GM19372 (cell line): ENCODE measurements at regions not wholly inside any gene's neighbourhood (a gene's known extent, or its start where the extent isn't known, plus 50 kb on each side); places are given as distances from the start of the nearest gene placed in this dataset.

Experiments
- ATAC-seq: cut with Tn5 transposase; IDR thresholded peaks from one replicate; pipeline ENCODE4 v1.9.1; 2021; ENCODE audit warnings: mild to moderate bottlenecking, low read depth, moderate library complexity; ENCODE audit not compliant: unreplicated experiment

DNA sequence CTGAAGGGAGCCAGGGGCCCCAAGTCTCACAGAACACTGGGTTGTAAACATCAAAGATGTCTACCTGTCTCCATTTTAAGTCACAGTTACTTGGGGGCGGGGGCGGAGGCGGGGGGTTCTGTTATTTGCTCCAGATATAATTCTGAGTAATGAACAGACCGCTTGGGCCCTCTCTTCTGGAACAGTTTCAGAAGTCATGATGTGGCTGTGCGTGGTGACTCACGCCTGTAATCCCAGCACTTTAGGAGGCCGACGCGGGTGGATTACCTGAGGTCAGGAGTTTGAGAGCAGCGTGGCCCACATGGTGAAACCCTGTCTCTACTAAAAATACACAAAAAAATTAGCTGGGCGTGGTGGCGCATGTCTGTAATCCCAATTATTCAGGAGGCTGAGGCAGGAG, 157.9 kb upstream of the APCDD1 start:
- no peak for ATAC-seq

DNA sequence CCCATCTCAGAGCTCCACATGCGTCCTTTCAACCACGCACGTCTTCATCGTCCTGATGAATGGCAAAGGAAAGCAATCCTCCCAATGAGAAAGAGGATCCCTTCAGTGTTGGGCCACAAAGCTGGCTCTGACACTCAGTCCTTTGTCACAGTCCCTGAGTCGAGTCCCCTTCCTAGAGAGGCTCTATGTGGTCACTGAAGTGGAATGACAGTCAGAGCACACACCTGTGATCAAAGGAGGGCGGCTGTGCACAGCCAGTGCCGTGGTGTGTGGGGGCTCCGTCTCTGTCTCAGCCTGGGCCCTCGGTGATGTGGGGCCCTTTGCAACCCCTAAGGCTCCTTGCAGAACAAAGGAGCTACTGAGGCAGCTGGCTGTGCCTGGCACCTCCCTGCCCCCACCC, 157.3 kb upstream of the APCDD1 start:
- no peak for ATAC-seq

DNA sequence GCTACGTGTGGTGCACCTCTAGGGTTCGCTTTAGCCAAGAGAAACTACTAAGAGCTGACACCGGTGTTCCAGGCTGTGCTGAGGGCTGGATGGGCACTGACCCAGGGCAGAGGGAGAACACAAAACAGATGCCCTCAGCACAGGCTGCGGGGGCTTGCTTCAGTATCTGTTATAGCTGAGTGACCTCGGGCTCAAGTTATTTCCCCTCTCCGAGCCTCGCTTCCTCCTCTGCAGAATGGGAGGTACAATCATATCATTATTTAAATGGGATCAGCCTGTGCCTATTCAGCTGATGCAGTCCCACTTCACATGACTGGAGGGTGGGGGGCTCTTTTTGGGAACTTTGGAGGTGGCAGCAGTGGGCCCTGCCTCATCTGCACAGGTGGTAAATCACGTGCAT, 156.1 kb upstream of the APCDD1 start:
- no peak for ATAC-seq

DNA sequence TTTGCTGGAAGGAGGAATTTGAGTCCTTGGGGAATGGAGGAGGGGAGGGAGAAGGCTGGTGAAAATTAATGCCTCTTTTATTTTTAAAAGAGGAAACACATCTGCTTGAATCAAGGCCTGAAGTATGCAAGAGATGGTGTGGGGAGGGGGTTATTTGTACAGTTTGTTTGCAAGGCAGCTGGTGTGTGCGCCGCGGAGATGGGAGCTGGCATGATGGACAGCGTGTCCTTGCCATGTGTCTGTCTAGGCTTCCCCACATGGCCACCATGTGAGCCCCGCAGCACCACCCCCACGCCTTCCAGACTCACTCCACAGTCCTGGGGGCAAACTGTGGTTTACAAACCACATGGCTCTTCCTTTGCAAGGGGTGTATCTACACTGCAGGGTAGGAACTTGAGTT, 154.8 kb upstream of the APCDD1 start:
- no peak for ATAC-seq

DNA sequence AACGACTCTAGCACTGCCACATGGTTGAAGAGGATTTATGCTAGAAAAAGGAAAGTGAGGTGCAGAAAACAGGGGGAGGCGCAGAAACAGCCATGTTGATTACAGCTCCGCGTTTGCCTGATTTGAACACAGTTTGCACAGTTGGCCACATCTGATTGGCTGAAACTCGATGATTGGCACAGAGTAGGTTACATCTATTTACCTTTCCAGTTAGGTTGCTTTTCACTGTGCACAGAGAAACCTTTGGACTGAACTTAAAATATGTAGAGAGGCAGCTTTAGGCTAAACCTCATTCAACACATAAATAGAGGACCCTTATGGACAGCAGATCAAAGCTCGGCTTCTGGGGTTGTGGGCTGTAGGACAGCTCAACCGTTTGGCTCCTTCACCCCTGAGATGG, 153.7 kb upstream of the APCDD1 start:
- no peak for ATAC-seq

DNA sequence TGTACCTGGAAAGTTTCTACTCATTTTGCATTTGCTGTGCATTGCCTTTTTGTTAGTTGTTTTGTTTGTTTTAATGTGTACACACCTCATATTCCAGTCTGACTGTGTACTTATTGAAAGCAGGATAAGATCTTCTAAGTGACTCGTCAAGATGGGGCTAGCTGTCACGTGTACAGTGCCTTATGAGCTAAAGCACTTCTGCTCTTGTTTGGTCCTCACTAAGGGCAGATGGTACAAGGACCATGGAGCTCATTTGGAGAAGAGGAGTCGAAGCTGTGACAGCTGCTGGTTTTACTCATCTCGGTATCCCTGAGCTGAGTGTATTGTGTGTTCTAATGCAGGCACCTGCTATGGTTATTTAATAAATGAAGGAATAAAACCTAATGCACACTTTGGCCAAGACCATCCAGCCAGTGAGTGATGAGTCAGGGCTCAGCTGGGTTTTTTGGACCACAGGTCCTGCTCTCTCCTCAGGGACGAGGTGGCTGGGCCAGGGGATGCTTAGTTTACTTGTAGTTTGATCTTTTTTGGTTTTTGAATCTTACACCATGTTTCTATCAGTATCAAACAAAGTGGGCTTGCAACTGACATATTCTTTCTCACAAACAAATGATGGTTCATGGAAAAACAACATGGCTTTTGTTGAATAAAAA, 152.5 kb upstream of the APCDD1 start:
- no peak for ATAC-seq

DNA sequence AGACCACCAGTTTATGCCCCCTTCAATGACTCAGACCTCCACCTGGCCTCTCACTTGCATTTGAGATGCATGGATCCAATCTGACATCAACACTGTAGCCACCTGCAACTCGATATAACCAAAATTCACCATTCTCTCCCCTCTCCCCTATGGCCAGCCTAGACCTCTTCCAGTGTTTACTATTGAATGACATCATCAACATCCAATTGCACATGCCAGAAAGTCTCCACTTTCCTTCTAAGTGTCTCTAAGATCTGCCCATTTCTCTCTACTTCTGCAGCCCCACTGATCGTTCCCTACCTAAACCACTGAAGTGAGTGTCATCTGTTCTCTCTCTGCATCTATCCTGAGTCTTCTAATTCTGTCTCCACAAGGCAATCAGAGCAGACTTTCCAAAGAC, 151.3 kb upstream of the APCDD1 start:
- no peak for ATAC-seq

DNA sequence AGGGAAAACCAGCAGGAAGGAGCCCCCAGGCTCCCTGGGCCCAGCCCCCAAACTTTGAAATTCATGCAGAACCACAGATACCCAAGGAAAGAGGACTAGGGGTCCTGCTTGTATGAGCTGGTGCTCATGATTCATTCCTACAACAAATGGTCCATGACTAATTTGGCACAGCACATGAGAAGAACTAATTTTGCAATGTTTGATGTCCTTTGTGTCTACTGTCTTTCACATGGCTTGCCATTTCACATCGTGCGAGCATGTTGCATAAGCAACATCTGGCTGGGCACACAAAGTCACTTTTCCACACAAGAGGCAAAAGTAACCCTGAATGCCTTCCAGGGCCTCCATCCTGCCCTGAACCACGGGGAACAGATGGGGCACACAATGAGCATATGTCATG, 149.6 kb upstream of the APCDD1 start:
- ATAC-seq, result no peak

DNA sequence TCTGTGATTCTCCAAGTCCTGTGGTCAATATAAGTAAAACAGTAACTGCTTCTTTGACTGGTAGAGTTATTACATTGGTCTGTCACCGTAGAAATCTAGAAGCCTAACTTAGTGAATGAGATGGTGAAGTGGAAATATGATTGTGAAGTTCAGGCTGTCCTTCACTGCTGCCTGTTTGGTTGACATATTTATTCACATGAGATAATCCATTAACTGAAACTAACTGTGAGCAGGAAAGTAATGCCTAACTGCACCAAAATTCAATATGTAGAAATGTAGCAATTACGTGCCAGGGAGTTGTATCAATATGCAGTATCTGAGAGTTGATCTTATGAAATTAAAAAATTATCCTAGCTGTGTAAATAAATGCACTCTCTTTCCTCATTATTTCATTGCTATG, 147.7 kb upstream of the APCDD1 start:
- ATAC-seq, result no peak

DNA sequence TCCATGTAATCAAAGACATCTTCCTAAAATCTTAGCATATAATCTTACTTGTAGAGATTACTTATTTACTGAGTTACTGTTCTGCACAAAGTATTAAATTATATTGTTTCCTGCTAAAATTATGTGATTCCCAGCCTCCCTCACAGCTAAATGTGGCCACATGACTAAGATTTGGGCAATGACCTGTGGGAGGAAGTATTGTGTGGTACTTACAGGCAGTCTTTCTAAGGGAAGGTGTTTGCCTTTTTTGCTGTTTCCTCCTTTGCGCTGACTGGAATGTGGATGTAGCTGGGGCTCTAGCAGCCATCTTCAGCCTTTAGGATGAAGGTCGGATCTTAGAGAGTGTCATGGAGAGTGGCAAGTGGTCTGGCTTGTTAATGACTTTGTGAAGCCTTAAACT, 146.3 kb upstream of the APCDD1 start:
- ATAC-seq, result no peak

DNA sequence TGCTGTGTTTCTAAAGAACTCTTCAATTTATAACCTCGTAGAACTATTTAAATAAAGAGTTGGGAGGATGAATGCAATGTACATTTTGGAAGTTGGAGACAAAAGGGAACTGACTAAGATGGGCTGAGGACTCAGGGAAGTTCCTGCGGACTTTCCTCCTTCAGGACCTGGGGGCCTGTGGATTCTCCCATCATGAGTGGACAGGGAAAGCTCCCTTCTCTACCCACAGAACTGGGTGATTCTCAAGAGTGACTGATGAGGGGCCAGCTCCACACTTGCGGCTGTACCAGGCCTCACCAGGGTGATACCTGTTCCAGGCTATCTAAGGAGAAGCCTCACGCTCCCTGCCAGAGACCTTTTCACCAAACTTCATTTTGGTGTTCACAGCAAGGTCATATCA, 143.8 kb upstream of the APCDD1 start:
- ATAC-seq, result no peak

DNA sequence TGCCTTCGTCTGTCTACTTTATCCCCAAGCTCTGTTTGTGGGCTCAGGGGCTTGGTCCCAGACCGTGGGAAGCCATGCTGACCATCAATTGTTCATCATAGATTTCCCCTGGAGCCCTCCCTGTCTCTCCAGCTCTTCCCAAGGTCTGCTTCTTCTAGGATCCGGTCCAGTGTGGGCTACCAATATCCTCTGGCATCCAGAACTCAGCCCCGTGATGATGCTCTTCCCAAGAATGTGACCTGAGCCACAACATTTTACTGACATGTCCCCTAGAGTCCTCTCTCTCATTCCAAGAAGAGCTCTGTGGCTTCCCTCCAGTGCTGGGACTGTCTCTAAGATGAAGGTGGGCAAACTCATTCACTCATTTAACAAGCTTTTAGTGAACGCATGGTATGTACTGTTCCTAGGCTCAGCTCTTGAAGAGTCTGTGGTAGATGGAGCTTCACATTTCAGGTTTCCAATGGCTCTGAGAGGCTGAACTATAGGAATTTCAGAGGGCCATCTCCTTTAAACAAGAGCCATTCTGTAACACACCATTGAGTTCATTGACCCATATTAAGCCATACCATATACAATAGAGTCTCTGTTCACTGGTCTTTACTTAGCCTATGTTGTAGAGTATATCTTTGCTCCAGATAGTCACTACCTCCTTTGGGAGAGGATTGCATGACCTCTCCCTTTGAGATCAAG, 142.0 kb upstream of the APCDD1 start:
- no peak for ATAC-seq

DNA sequence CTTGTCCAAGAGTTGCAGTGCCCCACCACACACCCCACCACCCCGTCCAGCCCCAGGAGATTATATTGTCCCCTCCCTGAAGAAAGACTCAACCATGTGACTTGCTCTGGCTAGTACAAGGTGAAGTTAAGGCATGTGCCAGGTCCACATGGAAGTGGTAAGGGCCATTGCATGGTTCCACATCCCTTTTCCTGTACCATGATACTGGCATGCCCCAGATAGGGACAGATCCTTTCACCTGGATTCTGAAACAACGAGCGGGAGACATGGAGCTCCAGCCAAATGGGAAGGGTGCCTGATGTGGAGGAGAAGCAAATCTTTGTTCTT, 141.5 kb upstream of the APCDD1 start:
- no peak for ATAC-seq

DNA sequence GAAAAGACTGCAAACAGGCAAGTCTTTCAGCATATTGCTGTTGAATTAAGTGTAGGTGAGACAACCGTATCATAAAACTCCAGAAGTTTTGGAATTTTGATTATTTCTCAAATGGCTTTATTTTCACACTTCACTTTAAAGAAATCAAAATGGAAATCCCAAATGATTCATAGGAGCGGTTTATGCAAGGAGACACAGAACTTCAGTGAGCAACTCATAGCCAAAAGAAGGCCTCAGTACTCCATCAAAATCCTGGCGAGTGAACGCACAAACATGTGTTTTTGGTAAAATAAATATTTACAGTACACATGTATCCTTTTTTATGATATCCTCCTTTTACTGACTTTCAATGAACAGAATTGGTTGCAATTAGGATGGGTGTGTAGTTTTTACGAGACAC, 140.4 kb upstream of the APCDD1 start:
- ATAC-seq, result no peak

DNA sequence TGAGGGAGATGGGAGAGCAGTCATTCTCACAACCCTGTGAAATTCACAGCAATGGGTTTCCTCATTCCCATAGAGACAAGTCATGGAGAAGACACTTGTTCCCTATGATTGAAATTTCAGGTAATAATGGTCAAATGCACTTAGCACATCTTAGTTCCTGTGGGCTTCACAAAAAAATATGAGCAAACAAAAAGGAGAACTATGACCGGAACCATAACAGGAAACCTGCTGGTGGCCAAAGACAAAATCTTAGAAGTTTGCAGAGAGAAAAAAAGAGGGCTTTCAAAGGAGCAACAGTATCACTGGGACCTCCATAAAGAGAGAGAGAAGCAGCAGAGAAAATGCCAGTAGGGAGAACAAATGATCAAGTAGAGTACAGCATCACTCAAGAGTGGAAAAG, 138.9 kb upstream of the APCDD1 start:
- no peak for ATAC-seq

DNA sequence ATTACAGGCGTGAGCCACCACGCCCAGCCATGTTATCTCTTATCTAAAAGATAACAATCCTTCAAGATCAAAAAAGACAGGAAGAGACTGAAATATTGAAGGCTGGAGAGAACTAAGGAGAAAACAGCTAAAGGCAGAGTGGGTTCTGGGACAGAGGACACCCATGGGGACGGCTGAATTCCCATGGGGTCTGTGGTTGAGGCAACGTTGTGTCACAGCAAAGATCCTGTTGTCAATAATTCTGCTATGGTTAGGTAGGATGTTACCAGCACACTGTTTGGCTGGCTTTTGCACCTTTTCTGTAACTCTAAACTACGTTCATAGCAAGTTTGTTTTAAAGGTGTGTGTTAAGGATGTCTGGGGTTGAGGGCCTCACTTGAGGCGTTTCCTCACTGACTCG, 137.7 kb upstream of the APCDD1 start:
- ATAC-seq, result no peak

DNA sequence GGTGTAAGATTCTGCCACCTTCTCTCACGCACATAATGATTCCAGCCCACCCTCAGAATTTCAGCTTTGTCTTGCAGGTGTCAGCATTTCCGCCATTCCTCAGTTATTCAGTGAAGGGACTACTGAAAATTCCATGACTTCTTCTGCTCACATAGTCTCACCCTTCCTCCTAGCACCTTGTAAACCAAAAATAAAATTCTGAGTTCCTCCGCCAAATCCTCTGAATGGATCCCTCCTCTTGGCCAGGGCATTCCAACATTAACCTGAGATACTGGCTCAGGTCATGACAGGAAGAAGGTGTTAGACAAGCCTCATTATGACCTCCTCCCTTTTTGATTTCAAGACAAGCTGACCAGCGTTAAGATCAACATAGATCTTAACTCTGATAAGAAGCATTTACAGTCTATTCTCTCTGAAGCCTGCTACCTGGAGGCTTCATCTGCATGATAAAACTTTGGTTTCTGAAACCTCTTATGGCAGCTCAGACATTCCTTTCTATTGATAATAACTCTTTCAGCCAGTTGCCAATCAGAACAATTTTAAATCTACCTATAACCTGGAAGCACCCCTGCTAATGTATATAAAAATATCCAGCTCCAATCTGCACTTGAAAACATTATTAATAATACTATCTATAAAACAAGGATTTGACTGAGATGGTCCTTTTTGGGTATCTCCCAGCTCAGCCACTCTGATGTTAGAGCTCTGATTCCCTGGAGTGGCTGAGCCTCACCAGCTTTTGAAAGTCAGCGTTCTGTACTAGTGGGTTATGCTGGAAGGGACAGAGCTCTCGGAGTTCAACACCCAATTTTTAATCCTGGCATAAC, 136.4 kb upstream of the APCDD1 start:
- no peak for ATAC-seq

DNA sequence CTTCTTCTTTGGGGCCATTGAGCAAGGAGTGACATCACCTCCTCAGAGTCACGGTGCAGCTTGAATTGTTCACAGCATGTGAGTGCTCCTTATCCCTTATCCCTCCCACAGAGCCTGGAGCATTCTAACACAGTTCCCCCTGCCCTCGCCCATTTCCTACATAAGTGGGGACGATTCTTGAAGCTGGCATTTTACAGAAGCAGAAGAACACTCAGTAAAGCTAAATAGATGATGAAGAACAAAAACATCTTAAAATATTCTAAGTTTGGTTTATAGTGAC, 135.8 kb upstream of the APCDD1 start:
- no peak for ATAC-seq

DNA sequence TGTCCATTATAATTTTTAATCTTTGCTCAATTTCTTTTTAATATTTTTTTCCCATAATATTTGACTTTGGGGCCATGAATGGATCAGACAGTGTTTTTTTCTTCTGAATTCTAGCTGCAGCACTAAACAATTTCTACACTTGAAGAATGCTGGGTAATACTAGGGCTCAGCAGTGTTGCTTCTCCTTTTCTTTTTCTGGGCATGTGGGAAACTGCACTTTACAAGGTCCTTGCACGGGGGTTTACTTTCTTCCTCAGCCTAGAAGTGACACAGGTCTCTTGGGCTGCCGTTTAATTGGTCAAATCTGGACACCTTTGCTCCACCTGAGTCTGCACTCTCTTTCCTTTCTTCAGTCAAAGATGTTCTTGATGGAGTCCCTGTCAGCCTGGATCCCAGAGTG, 135.4 kb upstream of the APCDD1 start:
- no peak for ATAC-seq

DNA sequence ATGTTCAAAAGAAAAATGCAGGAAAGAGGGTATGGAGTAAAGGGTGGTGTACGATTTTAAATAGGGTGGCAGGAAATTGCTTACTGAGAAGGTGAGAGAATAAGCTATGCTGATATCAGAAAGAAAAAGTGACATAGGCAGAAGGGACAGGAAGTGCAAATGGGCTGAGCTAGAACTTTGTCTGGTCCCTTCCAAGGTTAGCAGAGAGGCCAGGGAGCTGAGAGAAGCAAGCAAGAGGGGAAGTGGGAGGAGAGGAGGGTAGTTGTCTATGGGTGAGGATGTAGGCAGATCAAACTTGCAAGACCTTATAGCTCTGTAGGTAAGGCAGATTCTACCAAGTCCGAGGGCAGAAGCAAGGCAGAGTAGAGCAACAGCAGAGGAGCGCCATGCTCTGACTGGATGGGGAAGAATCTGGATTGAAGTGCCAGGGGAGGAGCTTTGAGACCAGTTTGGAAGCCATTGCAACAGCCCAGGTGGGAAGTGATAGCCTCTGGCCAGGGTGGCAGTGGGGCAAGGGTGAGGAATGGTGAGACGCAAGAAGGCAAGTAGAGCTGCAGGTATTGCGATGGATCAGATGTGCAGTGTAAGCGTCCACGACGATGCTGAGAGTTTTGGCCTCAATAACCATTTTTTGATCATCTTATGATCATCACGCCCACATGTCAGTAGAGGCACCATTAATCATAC, 134.4 kb upstream of the APCDD1 start:
- ATAC-seq, result no peak

DNA sequence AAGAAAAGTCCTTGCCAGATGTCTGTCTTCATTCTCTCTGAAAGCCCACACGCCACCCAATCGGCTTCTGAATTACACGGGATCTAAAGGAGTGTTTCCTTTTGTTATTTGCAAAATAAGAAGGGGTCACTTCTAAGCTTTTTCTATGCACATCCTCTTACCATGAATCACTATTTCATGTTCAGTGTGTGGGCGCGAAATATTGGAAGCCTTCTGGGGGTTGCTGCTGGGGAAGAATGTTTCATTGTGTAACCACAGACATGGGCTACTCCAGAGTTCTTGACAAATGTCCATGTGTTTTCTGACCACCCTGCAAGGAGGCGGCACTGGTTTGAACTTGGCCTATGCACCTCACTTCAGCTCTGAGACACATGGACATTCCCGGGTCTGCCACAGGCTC, 133.6 kb upstream of the APCDD1 start:
- no peak for ATAC-seq

DNA sequence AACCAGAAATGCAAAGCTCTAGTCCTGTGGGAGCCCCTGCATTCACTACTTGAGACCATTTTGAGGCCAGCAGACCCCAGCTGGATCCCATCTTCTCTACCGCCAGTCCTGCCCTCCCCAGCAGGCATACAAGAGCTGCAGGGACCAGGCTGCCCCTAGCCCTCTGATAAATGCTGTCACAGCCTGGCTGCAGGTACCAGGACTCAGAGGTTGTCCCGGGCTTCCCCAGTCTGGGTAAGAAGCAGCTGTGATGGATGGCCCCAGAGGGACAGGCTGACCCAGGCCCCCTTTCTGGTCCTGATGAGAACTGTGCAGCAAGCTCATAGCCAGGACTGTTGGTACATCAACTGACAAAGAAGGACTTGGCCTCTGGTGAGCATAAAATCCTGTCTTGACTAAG, 132.9 kb upstream of the APCDD1 start:
- no peak for ATAC-seq
